GM19099 (cell line): ENCODE measurements at regions not wholly inside any gene's neighbourhood (a gene's known extent, or its start where the extent isn't known, plus 50 kb on each side); places are given as distances from the start of the nearest gene placed in this dataset.

Experiments
- POLR2A ChIP-seq: IDR thresholded peaks from 3 replicates; pipeline ENCODE4 v1.6.1; 2011; ENCODE audit warnings: low read depth; ENCODE audit not compliant: insufficient read length; ENCODE audit errors: extremely low read depth

DNA sequence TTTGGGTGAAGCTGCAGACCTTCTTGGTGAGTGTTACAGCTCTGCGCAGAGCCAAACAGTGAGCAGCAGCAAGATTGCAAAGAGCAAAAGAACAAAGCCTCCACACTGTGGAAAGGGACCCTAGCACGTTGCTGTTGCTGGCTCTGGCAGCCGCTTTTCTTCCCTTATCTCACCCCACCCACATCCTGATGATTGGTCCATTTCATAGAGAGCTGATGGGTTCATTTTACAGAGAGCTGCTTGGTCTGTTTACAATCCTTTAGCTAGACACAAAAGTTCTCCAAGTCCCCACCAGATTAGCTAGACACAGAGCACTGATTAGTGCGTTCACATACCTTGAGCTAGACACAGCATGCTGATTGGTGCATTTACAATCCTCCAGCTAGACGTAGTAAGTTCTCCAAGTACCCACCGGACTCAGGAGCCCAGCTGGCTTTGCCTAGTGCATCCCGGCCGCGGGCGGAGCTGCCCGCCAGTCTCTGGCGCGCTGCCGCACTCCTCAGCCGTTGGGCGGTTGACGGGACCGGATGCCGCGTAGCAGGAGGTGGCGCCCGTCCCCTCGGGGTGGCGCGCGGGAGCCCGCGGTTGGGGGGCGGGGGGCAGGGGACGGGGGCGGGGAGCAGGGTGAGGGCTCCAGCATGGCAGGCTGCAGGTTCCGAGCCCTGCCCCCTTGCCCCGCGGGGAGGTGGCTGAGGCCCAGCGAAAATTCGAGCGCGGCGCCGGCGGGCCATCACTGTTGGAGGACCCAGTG, 201.4 kb upstream of the C1QTNF3 start:
- peak; percentile 47 for TF ChIP-seq POLR2A

DNA sequence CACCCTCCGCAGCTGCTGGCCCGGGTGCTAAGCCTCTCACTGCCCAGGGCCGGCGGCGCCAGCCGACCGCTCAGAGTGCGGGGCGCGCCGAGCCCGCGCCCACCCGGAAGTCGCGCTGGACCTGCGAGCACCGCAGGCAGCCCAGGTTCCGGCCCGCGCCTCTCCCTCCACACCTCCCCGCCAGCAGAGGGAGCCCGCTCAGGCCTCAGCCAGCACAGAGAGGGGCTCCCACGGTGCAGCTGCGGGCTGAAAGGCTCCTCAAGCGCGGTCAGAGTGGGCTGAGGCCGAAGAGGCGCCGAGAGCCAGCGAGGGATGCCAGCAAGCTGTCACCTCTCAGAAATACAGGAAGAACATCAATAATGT, 202.0 kb upstream of the C1QTNF3 start:
- peak; percentile 40 for TF ChIP-seq POLR2A

DNA sequence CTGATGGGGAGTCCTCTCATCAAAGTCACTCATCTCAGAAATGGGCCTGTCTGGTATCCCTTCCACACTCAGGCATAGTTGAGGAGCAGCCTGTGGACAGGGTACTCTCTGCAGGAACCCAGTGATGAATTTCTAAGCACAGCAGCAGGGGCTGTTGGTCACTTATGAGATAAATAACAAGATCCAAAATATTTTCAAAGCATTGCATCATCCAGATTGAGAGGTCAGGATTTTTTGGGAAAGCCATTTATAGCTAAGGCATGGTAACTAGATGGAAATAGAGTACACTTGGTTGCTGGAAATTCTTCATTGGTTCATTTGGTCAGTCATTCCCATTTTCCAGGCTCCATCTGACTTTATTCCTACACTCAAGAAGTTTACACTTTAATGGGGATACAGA, 246.8 kb upstream of the RAI14 start:
- no peak for TF ChIP-seq POLR2A

DNA sequence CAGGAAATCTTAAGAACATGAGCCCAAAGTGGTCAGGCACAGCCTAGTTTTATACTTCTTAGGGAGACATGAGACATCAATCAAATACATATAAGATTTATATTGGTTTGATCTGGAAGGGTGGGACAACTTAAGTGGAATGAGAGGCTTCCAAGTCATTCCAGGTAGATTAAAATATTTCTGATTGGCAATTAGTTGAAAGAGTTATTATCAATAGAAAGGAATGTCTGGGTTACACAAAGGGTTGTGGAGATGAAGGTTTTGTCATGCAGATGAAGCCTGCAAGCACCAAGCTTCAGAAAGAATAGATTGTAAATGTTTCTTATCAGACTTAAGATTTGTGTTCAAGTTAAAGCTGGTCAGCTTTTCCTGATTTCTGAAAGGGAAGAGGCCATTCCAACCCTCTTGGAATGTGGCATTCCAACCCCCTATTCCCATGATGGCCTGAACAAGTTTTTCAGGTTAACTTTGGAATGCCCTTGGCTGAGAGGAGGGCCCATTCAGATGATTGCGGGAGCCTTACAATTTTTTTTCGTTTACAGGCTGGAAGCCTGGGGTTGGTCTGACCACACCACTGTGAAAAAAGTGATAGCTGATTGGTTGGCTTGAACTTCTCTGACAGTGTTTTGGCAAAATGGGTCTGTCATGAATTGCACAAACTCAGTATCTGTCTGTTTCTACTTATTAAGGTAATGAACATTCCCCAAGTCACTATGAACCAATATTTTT, 245.6 kb upstream of the RAI14 start:
- TF ChIP-seq POLR2A, result no peak

DNA sequence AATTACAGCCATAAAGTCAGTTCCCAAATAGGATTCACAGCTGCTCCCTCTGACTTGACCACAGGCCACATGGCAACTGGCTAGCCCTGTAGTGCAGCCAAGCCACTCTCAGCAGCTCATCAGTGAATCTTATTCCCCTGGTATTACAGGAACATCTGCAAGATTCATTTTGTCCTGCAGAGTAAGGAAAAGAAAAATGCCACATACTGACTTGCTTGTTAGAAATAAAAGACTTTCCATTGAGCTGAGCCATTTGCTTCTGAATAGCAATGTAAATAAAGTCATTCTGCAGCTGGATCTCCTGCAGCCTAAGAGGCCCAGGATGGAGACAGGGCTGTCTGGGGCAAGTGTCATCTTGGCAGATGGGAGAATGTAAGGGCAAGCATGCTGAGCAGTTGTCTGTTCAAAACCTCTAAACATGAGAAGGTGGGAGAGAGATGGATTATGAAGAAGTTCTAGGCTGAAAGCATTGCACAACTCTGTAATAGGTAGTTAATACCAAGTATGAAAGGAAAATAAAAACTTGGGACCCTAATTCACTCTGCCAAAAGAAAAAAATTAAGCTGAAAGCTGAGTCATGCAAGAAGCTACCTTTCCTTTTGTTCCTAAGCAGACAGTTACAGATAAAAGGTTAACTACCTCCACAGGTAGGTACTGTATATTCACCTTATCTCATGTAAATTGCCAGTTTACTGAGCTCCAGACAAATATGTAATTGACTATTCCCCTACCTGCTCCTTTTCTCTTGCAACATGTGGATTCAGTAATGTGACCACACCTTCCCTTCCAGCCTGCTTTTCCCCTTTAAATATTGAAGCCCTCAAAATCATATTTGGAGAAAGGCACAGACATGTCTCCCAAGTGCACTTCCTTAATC, 244.4 kb upstream of the RAI14 start:
- TF ChIP-seq POLR2A, result no peak

DNA sequence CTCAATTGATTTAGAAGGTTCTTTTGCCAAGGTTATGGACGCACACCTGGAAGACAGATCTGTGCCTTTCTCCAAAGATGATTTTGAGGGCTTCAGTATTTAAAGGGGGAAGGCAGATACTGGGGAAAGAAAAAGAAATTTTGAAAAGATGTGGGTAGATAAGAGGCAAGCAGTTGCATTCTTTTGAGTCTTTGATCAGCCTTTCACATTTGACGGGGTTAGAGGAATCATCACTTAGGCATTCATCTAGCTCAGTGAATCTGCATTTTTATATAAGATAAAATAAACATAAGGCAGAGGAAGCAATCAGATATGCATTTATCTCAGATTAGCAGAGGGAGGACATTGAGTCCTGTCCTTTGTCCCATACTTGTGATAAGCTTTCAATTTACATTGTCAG, 243.4 kb upstream of the RAI14 start:
- TF ChIP-seq POLR2A, result no peak

DNA sequence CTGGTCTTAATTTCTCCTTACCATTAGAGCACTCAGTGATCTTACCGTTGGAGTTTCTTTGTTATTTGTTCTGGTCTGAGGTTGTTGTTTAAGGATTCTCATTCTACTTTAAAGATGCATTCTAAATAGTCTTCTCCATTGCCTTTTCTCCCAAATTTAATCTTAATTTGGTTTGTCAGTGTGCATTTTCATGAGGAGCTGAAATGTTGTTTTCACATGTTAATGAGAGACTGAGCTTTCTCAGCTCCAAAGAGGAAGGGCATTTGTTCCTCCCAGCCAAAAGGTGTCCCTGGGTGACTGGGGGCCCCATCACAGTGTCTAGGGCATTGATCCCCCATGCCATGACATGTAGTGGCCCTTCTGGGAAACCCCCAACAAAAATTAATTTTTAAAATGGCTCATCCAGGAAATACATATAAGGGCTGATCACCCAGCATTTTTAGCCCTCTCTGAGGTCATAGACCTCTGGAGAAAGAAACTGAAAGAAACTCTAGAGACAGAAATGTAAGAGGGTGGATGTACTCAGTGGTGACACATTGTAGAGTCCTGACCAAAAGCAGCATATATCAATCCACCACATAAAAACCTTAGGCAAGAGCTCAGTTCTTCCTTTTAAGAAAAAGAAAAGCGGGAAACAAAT, 240.4 kb upstream of the RAI14 start:
- no peak for TF ChIP-seq POLR2A

DNA sequence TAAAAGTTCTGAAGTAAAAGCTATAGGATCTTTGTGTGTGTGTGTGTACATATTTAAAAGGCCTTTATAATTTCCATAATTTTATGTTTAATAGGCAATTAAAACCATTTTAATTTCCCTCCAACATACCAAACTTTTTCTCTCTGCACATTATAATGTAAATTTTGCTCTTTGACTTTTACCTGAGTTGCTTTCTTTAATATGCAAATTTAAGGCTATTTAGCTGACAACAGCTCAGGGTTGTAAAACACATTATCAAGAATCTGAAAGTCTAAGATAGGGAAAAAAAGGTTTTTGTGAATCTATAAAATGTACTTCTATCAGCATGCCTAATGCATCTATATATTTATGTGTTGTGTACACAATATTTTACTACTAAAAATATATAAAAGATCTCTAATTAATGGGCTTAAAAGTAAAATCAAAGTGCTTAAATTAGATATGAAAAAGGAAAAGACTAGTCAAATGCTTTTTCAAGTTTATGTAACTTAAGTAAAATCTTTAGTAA, 239.6 kb upstream of the RAI14 start:
- TF ChIP-seq POLR2A, result no peak

DNA sequence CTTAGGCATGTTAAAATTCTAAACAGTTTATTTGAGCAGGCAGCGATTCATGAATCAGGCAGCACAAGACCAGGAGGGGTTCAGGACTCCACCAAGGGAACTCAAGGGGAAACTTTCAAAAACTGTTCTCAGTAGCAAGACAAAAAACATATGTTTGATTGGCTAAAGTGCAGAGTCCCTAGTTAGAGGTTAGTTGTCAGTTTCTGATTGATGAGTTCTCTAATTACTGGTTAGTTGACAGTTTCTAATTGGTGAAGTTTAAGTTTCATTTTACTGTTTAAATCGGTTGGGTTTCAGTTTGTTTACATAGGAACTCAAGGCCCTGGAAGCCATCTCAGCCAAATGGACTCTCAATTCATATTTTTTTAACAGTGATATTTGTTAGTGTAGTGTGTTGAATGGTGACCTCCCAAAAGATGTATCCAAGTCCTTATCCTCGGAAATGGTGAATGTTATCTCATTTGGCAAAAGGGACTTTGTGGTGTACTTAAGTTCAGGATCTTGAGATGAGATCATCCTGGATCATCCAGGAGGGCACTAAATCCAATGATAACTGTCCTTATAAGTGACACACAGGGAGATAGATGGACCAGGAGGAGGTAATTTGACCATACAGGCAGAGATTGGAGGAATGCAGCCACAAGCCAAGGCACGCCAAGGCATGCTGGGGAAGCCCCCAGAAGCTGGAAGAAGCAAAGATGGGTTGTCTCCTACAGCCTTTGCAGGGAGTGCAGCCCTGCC, 219.2 kb upstream of the RAI14 start:
- no peak for TF ChIP-seq POLR2A

DNA sequence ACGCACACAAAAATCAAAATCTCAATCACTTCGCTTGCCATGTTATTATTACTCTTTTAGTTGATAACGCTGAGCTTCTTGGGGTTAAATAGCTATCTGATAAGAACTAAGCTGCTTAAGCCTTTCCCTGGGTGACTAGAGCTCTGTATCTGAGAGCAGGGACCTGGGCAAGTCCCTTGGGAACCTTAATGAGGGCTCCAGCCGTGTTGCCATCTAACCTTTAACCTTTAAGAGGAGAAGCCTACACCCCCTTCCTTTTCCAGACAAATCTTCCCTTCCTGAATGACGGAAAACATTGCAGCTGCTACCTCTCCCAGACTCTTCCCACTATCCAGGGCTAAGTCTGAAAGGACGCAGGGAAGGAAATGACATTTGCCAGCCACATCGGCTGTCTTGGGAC, 216.5 kb upstream of the RAI14 start:
- no peak for TF ChIP-seq POLR2A

DNA sequence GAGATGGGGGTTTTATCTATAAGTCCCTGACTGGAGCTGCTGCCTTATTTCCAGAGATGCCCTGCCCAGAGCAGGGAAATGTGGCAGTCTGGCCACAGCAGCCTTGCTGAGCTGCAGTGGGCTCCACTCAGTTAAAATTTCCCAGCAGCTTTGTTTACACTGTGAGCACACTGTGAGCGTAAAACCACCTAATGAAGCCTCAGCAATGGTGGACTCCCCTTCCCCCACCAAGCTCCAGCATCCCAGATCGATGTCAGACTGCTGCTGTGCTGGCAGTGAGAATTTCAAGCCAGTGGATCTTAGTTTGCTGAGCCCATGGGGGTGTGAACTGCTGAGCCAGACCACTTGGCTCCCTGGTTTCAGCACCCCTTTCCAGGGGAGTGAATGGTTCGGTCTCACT, 208.7 kb upstream of the RAI14 start:
- no peak for TF ChIP-seq POLR2A

DNA sequence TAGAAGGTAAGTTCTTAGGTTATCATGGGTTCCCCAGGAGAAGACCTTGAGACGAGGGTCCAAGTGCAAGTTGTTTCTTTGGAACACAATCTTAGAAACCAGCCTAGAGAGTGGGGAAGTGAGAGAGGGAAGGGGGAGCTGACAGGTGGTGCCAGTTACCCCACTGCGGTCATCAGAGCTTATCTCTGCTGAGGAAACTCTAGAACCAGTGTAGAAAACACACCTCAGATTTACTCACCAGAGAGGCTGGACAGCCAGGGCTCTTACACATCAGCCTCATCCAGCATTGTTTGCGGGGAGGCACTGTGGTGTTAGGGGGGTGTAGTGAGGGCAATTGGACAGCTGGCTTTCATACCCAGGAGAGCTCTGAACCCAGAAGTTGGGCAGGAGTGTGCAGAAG, 206.5 kb upstream of the RAI14 start:
- TF ChIP-seq POLR2A, result no peak

DNA sequence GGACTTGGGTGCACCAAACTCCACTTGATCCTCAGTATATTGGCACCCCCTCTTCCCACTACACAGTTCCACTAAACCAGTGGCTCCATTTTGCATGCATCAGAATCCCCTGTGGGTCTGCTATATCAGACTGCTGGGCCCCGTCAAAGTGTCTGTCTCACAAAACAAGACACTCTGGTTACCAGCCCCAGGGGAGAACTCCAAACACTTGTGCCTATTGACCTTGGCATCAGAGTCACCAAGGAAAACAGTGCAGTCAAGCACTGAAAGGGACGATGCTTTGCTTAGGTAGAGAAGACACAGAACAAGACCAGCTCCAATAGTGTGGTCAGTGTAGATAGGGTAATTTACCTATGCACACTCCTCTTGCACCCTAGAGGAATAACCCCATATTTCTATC, 205.8 kb upstream of the RAI14 start:
- TF ChIP-seq POLR2A, result no peak

DNA sequence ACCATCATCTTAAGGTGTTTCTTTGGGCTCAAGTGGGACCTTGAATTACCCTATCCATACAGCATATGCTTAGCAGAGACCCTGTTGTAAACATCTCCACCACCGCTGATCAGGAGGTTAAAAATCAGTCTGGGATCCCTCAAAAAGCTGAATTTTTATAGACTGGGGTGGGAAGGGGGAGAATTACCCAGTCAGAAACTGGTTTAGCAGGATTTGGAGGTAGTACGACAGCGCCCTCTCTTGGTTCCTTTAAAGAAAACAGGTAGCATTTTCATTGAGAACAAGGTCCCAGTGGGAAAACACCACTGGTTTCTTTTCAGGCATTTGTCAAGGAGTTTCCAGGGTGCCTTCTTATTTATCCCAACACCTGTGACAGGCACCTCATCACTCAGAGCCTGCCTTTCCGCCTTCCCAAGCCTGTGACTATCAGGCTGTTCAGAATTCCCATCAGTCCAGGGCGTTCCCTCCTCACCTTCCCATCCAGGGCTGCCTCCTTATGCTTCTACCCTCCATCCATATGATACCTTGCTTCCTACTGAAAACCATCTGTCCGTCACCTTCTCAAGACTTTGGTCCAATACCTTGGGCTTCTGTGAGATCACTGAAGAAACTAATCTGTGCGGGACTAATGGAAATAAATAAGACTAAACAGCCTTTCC, 203.8 kb upstream of the RAI14 start:
- TF ChIP-seq POLR2A, result no peak
